ENCODE measurements at regions not wholly inside any gene's neighbourhood (a gene's known extent, or its start where the extent isn't known, plus 50 kb on each side); places are given as distances from the start of the nearest gene placed in this dataset.
"Not testable (repeated sequence)": the region's sequence is repeated elsewhere in the genome, so short reads cannot be mapped to it uniquely, and the experiment has no call there.

DNA sequence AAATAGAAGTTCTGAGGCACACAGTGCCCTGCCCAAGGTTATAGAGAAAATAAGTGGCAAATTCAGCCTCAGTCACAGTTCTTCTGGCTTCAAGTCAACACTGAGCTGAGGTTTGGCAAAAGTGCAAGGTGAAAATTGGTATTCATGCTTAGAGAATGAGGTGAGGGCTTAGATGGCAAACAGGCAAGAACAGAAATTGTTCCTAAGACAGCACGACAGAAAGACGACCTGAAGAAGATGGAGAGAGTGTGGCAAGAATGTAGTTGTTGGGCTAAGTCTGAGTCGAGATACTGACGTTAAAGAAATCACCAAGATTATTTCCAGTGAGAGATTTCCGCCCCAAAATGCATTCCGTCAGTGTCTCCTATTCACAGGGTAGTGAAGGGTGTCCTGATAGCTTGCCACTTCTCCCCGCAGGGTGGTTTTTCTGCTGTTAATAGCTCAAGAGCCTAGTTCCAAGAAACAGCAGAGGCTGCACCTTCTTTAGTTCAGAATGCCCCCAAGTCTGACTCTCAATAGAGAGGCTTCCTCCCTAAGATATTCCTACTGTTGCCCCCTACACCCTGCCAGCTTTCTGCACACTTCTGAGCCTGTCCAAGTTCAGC is 260.8 kb upstream of the AMIGO2 start:
- POLR2A ChIA-PET: no interaction called here
- TF ChIP-seq SUZ12 (IDR thresholded peaks at IDR 0.05) (no peak), LEF1 (IDR thresholded peaks at IDR 0.05; ENCODE audit: borderline replicate concordance) (no peak), FOXM1 (IDR thresholded peaks at IDR 0.05; ENCODE audit: borderline replicate concordance) (no peak), BHLHE40 (IDR thresholded peaks at IDR 0.05; ENCODE audit: borderline replicate concordance) (no peak), TARDBP (IDR thresholded peaks at IDR 0.05) (no peak), HDGF (IDR thresholded peaks at IDR 0.05; ENCODE audit: borderline replicate concordance) (no peak), FOXK2 (IDR thresholded peaks at IDR 0.05) (no peak), ARNT (IDR thresholded peaks at IDR 0.05) (no peak), SP1 (IDR thresholded peaks at IDR 0.05) (no peak), ZNF384 (IDR thresholded peaks at IDR 0.05) (no peak), FOXA1 (IDR thresholded peaks at IDR 0.05) (no peak), L3MBTL2 (conservative IDR thresholded peaks at IDR 0.05) (no peak), CTBP1 (IDR thresholded peaks at IDR 0.05; ENCODE audit: borderline replicate concordance) (no peak), ELF4 (IDR thresholded peaks at IDR 0.05) (no peak), NFRKB (IDR thresholded peaks at IDR 0.05) (no peak)
- TF ChIP-seq, protein P1, sequence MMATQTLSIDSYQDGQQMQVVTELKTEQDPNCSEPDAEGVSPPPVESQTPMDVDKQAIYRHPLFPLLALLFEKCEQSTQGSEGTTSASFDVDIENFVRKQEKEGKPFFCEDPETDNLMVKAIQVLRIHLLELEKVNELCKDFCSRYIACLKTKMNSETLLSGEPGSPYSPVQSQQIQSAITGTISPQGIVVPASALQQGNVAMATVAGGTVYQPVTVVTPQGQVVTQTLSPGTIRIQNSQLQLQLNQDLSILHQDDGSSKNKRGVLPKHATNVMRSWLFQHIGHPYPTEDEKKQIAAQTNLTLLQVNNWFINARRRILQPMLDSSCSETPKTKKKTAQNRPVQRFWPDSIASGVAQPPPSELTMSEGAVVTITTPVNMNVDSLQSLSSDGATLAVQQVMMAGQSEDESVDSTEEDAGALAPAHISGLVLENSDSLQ (IDR thresholded peaks at IDR 0.05): no peak

DNA sequence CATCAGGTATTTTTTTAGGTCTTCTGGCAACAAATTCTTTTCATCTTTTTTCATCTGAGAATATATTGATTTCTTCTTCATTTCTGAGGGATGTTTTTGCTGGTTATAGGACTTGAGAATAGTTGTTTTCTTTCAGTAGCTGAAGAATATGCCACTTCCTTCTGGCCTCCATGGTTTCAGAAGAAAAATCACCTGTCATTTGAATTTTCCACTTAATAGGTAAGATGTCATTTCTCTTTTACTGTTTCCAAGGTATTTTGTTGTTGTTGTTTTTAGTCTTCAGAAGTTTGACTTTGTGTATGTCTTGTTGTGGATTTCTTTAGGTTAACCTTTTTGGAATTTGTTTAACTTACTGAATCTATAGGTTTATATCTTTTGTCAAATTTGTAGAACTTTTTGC is 257.8 kb upstream of the AMIGO2 start:
- POLR2A ChIA-PET: no interaction called here
- CTCF ChIA-PET: no interaction called here
- no peak for TF ChIP-seq HDGF (IDR thresholded peaks at IDR 0.05; ENCODE audit: borderline replicate concordance)
- TF ChIP-seq, protein P1 (IDR thresholded peaks at IDR 0.05): no peak
- no peak for TF ChIP-seq ELF4 (IDR thresholded peaks at IDR 0.05)
- no peak for TF ChIP-seq CTBP1 (IDR thresholded peaks at IDR 0.05; ENCODE audit: borderline replicate concordance)
- no peak for TF ChIP-seq FOXK2 (IDR thresholded peaks at IDR 0.05)
- no peak for TF ChIP-seq NFRKB (IDR thresholded peaks at IDR 0.05)
- no peak for TF ChIP-seq BHLHE40 (IDR thresholded peaks at IDR 0.05; ENCODE audit: borderline replicate concordance)
- TF ChIP-seq LEF1 (IDR thresholded peaks at IDR 0.05; ENCODE audit: borderline replicate concordance): no peak
- TF ChIP-seq TARDBP (IDR thresholded peaks at IDR 0.05): no peak
- TF ChIP-seq L3MBTL2 (conservative IDR thresholded peaks at IDR 0.05): no peak
- no peak for TF ChIP-seq FOXM1 (IDR thresholded peaks at IDR 0.05; ENCODE audit: borderline replicate concordance)
- TF ChIP-seq FOXA1 (IDR thresholded peaks at IDR 0.05): no peak
- TF ChIP-seq ARNT (IDR thresholded peaks at IDR 0.05): no peak
- no peak for TF ChIP-seq ZNF384 (IDR thresholded peaks at IDR 0.05)
- no peak for TF ChIP-seq SP1 (IDR thresholded peaks at IDR 0.05)
- no peak for DNase-seq (ENCODE audit: extremely low spot score)

More for the DNA sequence above, 260.8 kb upstream of the AMIGO2 start:
- DNase-seq (ENCODE audit: extremely low spot score): no peak
- CTCF ChIA-PET: no interaction called here

DNA sequence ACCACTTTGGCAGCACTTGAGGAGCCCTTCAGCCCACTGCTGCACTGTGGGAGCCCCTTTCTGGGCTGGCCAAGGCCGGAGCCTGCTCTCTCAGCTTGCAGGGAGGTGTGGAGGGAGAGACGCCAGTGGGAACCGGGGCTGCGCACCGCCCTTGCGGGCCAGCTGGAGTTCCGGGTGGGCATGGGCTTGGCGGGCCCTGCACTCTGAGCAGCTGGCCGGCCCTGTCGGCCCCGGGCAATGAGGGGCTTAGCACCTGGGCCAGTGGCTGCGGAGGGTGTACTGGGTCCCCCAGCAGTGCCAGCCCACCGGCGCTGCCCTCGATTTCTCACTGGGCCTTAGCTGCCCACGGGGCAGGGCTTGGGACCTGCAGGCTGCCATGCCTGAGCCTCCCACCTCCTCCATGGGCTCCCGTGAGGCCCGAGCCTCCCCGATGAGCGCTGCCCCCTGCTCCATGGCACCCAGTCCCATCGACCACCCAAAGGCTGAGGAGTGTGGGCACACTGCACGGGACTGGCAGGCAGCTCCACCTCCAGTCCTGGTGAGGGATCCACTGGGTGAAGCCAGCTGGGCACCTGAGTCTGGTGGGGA is 253.6 kb upstream of the AMIGO2 start:
- DNase-seq (ENCODE audit: extremely low spot score); CTCF ChIA-PET; POLR2A ChIA-PET: not testable (repeated sequence)

DNA sequence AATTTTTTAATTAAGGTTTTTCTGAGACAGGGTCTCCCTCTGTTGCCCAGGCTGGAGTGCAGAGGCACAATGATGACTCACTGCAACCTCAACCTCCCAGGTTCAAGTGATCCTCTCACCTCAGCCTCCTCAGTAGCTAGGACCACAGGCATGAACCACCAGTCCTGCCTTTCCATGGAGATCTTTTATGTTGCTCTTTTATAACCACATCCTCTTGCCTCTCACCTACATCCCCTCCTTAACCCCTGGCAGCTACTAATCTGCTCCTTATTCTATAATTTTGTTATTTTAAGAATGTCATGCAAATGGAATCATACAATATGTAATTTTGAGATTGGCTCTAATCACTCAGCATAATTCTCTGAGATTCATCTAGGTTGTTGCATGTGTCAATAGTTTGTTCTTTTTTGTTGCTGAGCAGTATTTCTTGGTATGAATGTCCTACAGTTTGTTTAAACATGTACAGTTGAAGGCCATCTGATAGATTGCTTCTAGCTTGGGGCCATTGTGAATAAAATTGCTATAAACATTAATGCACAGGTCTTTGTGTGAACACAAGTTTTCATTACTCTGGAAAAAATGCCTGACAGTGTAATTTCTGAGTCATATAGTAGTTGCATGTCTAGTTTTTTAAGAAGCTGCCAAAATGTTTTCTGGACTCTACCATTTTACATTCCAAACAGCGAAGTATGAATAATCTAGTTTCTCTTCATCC is 249.2 kb upstream of the AMIGO2 start:
- POLR2A ChIA-PET: no interaction called here
- CTCF ChIA-PET: no interaction called here
- DNase-seq (ENCODE audit: extremely low spot score): no peak
- TF ChIP-seq ARNT (IDR thresholded peaks at IDR 0.05): no peak
- TF ChIP-seq HDGF (IDR thresholded peaks at IDR 0.05; ENCODE audit: borderline replicate concordance): no peak
- no peak for TF ChIP-seq CTBP1 (IDR thresholded peaks at IDR 0.05; ENCODE audit: borderline replicate concordance)
- no peak for TF ChIP-seq FOXM1 (IDR thresholded peaks at IDR 0.05; ENCODE audit: borderline replicate concordance)
- TF ChIP-seq BHLHE40 (IDR thresholded peaks at IDR 0.05; ENCODE audit: borderline replicate concordance): no peak
- no peak for TF ChIP-seq FOXK2 (IDR thresholded peaks at IDR 0.05)
- TF ChIP-seq SUZ12 (IDR thresholded peaks at IDR 0.05): no peak
- TF ChIP-seq ZNF384 (IDR thresholded peaks at IDR 0.05): no peak
- no peak for TF ChIP-seq NFRKB (IDR thresholded peaks at IDR 0.05)
- TF ChIP-seq, protein P1 (IDR thresholded peaks at IDR 0.05): no peak

DNA sequence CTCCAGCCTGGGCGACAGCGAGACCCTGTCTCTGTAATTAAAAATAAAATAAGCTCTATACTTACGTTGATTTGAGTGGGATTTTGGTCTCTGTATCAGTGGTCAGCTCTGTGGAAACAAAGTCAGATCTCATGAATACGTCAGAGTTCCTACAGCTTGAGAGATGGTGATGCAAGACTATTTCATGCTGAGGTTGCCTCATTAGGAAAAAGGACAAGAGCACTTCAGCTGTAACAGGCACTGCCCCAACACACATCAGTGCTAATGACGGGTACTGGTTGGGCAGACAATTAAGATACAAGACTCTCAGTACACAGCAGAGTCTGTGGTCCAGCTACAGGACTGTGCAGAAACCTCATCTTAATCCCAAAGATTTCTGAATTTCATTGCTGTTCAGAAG is 246.4 kb upstream of the AMIGO2 start:
- no peak for DNase-seq (ENCODE audit: extremely low spot score)
- TF ChIP-seq, protein P1 (IDR thresholded peaks at IDR 0.05): no peak
- TF ChIP-seq FOXA1 (IDR thresholded peaks at IDR 0.05) (no peak), LEF1 (IDR thresholded peaks at IDR 0.05; ENCODE audit: borderline replicate concordance) (no peak), TARDBP (IDR thresholded peaks at IDR 0.05) (no peak), SUZ12 (IDR thresholded peaks at IDR 0.05) (no peak), FOXK2 (IDR thresholded peaks at IDR 0.05) (no peak), CTBP1 (IDR thresholded peaks at IDR 0.05; ENCODE audit: borderline replicate concordance) (no peak), ELF4 (IDR thresholded peaks at IDR 0.05) (no peak), ZNF384 (IDR thresholded peaks at IDR 0.05) (no peak), ARNT (IDR thresholded peaks at IDR 0.05) (no peak), L3MBTL2 (conservative IDR thresholded peaks at IDR 0.05) (no peak), HDGF (IDR thresholded peaks at IDR 0.05; ENCODE audit: borderline replicate concordance) (no peak)
- ChIA-PET POLR2A (no interaction called here), CTCF (no interaction called here)

Measured in HEK293T (cell line).